WTC11 (cell line): ENCODE measurements at regions not wholly inside any gene's neighbourhood (a gene's known extent, or its start where the extent isn't known, plus 50 kb on each side); places are given as distances from the start of the nearest gene placed in this dataset.

Experiments used
- ATAC-seq: fragments of 200-7000 bp; cut with Tn5 transposase; 2 replicates; pipeline ENCODE4 v1.10.0; 2021; ENCODE audit warnings: mild to moderate bottlenecking, moderate library complexity
- CTCF ChIA-PET: fragments of 300-600 bp; sonication (Branson Sonifier 250); formaldehyde crosslinking; loops from one replicate; lab custom pipeline; 2021; ENCODE audit warnings: antibody characterized with exemption; lab: Charles Lee
- POLR2A ChIA-PET: fragments of 350-600 bp; sonication (Branson Sonifier 250); formaldehyde crosslinking; loops from one replicate; lab custom pipeline; 2021; ENCODE audit warnings: antibody characterized with exemption; lab: Charles Lee
- DNase-seq: peaks from one replicate; pipeline ENCODE4 v3.0.0; 2021; ENCODE audit warnings: low spot score
- H3K27ac Mint-ChIP-seq: 2 replicates; pipeline ENCODE4 v1.8.0; 2021; ENCODE audit warnings: mixed read lengths
- H3K27me3 Mint-ChIP-seq: 2 replicates; pipeline ENCODE4 v1.8.0; 2021; ENCODE audit warnings: low read depth, mild to moderate bottlenecking, moderate library complexity, mixed read lengths
- H3K36me3 Mint-ChIP-seq: 2 replicates; pipeline ENCODE4 v1.8.0; 2021; ENCODE audit warnings: mixed read lengths
- H3K4me1 Mint-ChIP-seq: 2 replicates; pipeline ENCODE4 v1.8.0; 2022; ENCODE audit warnings: mixed read lengths
- H3K4me3 Mint-ChIP-seq: 2 replicates; pipeline ENCODE4 v1.8.0; 2021; ENCODE audit warnings: mild to moderate bottlenecking, moderate library complexity, mixed read lengths
- H3K9me3 Mint-ChIP-seq: 2 replicates; pipeline ENCODE4 v1.8.0; 2021; ENCODE audit warnings: mixed read lengths
- ATF3 ChIP-seq: sonication (generic); formaldehyde crosslinking; conservative IDR thresholded peaks from 2 replicates; pipeline ENCODE4 v1.8.1; 2022; ENCODE audit warnings: mild to moderate bottlenecking, missing genetic modification reagents
- CBFB ChIP-seq: sonication (generic); formaldehyde crosslinking; IDR thresholded peaks from 2 replicates; pipeline ENCODE4 v1.8.1; 2022; ENCODE audit warnings: mild to moderate bottlenecking, low read depth, missing genetic modification reagents
- CREB1 ChIP-seq: sonication (generic); formaldehyde crosslinking; IDR thresholded peaks from 2 replicates; pipeline ENCODE4 v1.8.0; 2023; ENCODE audit warnings: mild to moderate bottlenecking, missing genetic modification reagents
- E2F1 ChIP-seq: sonication (generic); formaldehyde crosslinking; IDR thresholded peaks from 2 replicates; pipeline ENCODE4 v1.8.0; 2022; ENCODE audit warnings: mild to moderate bottlenecking, missing genetic modification reagents
- E2F4 ChIP-seq: sonication (generic); formaldehyde crosslinking; IDR thresholded peaks from 2 replicates; pipeline ENCODE4 v1.8.1; 2022; ENCODE audit warnings: low read depth, mild to moderate bottlenecking, moderate library complexity, missing genetic modification reagents, borderline replicate concordance
- EMX1 ChIP-seq: fragments of 250-450 bp; sonication (Bioruptor Pico); IDR thresholded peaks from 2 replicates; pipeline ENCODE4 v1.8.0; 2021; ENCODE audit warnings: mild to moderate bottlenecking
- ESRRA ChIP-seq: sonication (generic); formaldehyde crosslinking; IDR thresholded peaks from 2 replicates; pipeline ENCODE4 v1.8.1; 2022; ENCODE audit warnings: mild to moderate bottlenecking, missing genetic modification reagents, borderline replicate concordance
- FOXK1 ChIP-seq: sonication (generic); formaldehyde crosslinking; IDR thresholded peaks from 2 replicates; pipeline ENCODE4 v1.8.0; 2022; ENCODE audit warnings: mild to moderate bottlenecking, moderate library complexity, missing genetic modification reagents
- FOXP1 ChIP-seq: sonication (generic); formaldehyde crosslinking; IDR thresholded peaks from 2 replicates; pipeline ENCODE4 v1.8.0; 2022; ENCODE audit warnings: missing genetic modification reagents, mild to moderate bottlenecking, moderate library complexity, borderline replicate concordance
- GTF2I ChIP-seq: fragments of 250-450 bp; sonication (Bioruptor Pico); conservative IDR thresholded peaks from 2 replicates; pipeline ENCODE4 v1.4.0; 2021; ENCODE audit warnings: mild to moderate bottlenecking
- HMGA2 ChIP-seq: fragments of 250-450 bp; sonication (Bioruptor Pico); IDR thresholded peaks from 2 replicates; pipeline ENCODE4 v1.4.0; 2021; ENCODE audit warnings: mild to moderate bottlenecking, moderate library complexity
- KAT7 ChIP-seq: sonication (generic); formaldehyde crosslinking; IDR thresholded peaks from 2 replicates; pipeline ENCODE4 v1.8.1; 2023; ENCODE audit warnings: missing genetic modification reagents, mild to moderate bottlenecking, borderline replicate concordance
- NFATC4 ChIP-seq: fragments of 250-450 bp; sonication (Bioruptor Pico); IDR thresholded peaks from 2 replicates; pipeline ENCODE4 v1.9.0; 2021; ENCODE audit warnings: mild to moderate bottlenecking
- NR1H2 ChIP-seq: sonication (generic); formaldehyde crosslinking; IDR thresholded peaks from 2 replicates; pipeline ENCODE4 v1.9.0; 2021; ENCODE audit warnings: mild to moderate bottlenecking, moderate library complexity, missing genetic modification reagents
- NR3C1 ChIP-seq: sonication (generic); formaldehyde crosslinking; conservative IDR thresholded peaks from 2 replicates; pipeline ENCODE4 v1.8.1; 2023; ENCODE audit warnings: low read depth, mild to moderate bottlenecking, missing genetic modification reagents
- OVOL2 ChIP-seq: fragments of 250-450 bp; sonication (Bioruptor Pico); IDR thresholded peaks from 2 replicates; pipeline ENCODE4 v1.9.0; 2021; ENCODE audit warnings: mild to moderate bottlenecking, borderline replicate concordance
- PREB ChIP-seq: sonication (generic); formaldehyde crosslinking; IDR thresholded peaks from 2 replicates; pipeline ENCODE4 v1.8.1; 2022; ENCODE audit warnings: mild to moderate bottlenecking, missing genetic modification reagents, moderate library complexity, borderline replicate concordance
- RELA ChIP-seq: sonication (generic); formaldehyde crosslinking; IDR thresholded peaks from 2 replicates; pipeline ENCODE4 v1.8.1; 2022; ENCODE audit warnings: missing genetic modification reagents, mild to moderate bottlenecking, borderline replicate concordance
- SMAD3 ChIP-seq: sonication (generic); formaldehyde crosslinking; IDR thresholded peaks from 2 replicates; pipeline ENCODE4 v1.8.0; 2022; ENCODE audit warnings: missing genetic modification reagents, mild to moderate bottlenecking, borderline replicate concordance
- TP53 ChIP-seq: sonication (generic); formaldehyde crosslinking; IDR thresholded peaks from 2 replicates; pipeline ENCODE4 v1.8.1; 2023; ENCODE audit warnings: mild to moderate bottlenecking, missing genetic modification reagents
- ZBTB21 ChIP-seq: sonication (generic); formaldehyde crosslinking; IDR thresholded peaks from 2 replicates; pipeline ENCODE4 v1.8.1; 2023; ENCODE audit warnings: mild to moderate bottlenecking, missing genetic modification reagents, borderline replicate concordance
- ZNF281 ChIP-seq: sonication (generic); formaldehyde crosslinking; IDR thresholded peaks from 2 replicates; pipeline ENCODE4 v1.8.0; 2023; ENCODE audit warnings: mild to moderate bottlenecking, missing genetic modification reagents
- ZNF396 ChIP-seq: fragments of 250-450 bp; sonication (Bioruptor Pico); IDR thresholded peaks from 2 replicates; pipeline ENCODE4 v1.8.0; 2021; ENCODE audit warnings: mild to moderate bottlenecking, moderate library complexity, borderline replicate concordance
- TF ChIP-seq, protein P1 (sequence below): sonication (generic); formaldehyde crosslinking; IDR thresholded peaks from 2 replicates; pipeline ENCODE4 v1.8.1; 2023; ENCODE audit warnings: mild to moderate bottlenecking, missing genetic modification reagents, moderate library complexity
- TF ChIP-seq, protein P2 (sequence below): fragments of 250-450 bp; sonication (Bioruptor Pico); conservative IDR thresholded peaks from 2 replicates; pipeline ENCODE4 v1.9.0; 2021; ENCODE audit warnings: mild to moderate bottlenecking
- TF ChIP-seq, protein P3 (sequence below): fragments of 200-600 bp; IDR thresholded peaks from 2 replicates; pipeline ENCODE4 v1.8.0; 2022; ENCODE audit warnings: antibody characterized with exemption

- TF ChIP-seq, protein P1, sequence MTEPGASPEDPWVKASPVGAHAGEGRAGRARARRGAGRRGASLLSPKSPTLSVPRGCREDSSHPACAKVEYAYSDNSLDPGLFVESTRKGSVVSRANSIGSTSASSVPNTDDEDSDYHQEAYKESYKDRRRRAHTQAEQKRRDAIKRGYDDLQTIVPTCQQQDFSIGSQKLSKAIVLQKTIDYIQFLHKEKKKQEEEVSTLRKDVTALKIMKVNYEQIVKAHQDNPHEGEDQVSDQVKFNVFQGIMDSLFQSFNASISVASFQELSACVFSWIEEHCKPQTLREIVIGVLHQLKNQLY (CRISPR knock-in tag) = no peak
- TF ChIP-seq OVOL2 (CRISPR knock-in tag) = no peak
- TF ChIP-seq EMX1 (CRISPR knock-in tag) = no peak
- TF ChIP-seq HMGA2 = no peak
- TF ChIP-seq FOXP1 = no peak
- no peak for TF ChIP-seq PREB
- TF ChIP-seq FOXK1 (CRISPR knock-in tag) = no peak
- TF ChIP-seq NR1H2 (CRISPR knock-in tag) = no peak
Observed at GRCh38 chr1:4546911-4547310, 107.5 kb upstream of the AJAP1 start (continued).

DNA sequence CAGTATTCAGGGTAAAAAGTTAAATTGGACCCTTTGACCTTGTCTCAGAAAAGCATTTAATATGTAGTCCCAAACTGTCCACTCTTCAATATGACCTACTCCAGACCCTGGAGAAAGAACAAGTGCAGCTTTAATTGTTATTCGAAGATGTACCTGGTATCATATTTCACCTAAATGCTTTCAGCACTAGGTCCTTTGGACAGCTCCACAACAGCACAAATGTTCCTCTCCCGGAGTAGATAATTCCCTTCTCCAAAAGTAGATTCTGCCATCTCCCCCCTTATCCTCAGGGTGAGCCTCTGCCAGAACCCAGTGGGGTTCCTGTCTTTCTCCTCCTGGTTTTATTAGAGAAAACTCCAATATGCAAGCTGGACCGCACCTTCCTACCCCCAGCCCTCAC lies 104.5 kb upstream of the AJAP1 start:
- Mint-ChIP-seq H3K9me3 (peaks cover 83% of the 10 kb centered on the region), H3K4me3 (no peak overlapping the region), H3K27me3 (peaks cover 19% of the 10 kb centered on the region), H3K4me1 (no peaks in the 10 kb centered on the region), H3K27ac (no peak overlapping the region), H3K36me3 (peaks cover 77% of the 10 kb centered on the region)
- ATAC-seq (no peak), DNase-seq (no peak)
- ChIA-PET CTCF (no interaction called here), POLR2A (no interaction called here)
- TF ChIP-seq, protein P2, sequence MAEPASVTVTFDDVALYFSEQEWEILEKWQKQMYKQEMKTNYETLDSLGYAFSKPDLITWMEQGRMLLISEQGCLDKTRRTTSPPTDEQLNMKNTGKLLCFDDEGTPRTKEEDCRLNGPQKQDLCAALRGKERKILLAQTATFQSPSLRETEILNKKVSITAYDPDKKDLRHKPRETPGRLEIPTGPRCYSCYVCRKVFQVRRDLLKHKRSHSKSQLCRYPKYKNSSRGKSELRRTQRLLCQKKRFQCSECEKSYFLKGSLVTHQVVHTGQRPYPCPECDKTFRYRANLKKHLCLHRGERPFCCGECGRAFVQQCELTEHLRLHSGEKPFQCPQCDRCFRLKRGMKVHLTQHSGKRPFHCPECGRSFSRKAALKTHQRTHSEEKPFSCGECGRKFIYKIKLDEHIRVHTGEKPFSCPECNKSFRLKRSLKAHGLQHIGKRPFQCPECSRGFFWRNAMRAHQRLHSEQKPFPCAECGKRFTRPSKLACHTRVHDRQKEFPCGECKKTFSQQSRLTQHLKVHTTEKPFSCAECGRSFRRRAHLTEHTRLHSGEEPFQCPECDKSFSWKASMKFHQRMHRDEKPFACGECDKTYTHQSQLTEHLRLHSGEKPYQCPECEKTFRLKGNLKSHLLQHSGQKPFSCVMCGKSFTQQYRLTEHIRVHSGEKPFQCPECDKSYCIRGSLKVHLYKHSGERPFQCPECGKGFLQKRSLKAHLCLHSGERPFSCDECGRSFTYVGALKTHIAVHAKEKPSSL = no peak
- no peak for TF ChIP-seq NR3C1 (CRISPR knock-in tag)
- TF ChIP-seq TP53 (CRISPR knock-in tag) = no peak
- no peak for TF ChIP-seq ZBTB21 (CRISPR knock-in tag)
- no peak for TF ChIP-seq ZNF281
- TF ChIP-seq CREB1 (CRISPR knock-in tag) = no peak
- TF ChIP-seq RELA (CRISPR knock-in tag) = no peak
- no peak for TF ChIP-seq ZNF396 (CRISPR knock-in tag)
- TF ChIP-seq GTF2I (CRISPR knock-in tag) = no peak
- no peak for TF ChIP-seq NFATC4 (CRISPR knock-in tag)
- TF ChIP-seq, protein P3, sequence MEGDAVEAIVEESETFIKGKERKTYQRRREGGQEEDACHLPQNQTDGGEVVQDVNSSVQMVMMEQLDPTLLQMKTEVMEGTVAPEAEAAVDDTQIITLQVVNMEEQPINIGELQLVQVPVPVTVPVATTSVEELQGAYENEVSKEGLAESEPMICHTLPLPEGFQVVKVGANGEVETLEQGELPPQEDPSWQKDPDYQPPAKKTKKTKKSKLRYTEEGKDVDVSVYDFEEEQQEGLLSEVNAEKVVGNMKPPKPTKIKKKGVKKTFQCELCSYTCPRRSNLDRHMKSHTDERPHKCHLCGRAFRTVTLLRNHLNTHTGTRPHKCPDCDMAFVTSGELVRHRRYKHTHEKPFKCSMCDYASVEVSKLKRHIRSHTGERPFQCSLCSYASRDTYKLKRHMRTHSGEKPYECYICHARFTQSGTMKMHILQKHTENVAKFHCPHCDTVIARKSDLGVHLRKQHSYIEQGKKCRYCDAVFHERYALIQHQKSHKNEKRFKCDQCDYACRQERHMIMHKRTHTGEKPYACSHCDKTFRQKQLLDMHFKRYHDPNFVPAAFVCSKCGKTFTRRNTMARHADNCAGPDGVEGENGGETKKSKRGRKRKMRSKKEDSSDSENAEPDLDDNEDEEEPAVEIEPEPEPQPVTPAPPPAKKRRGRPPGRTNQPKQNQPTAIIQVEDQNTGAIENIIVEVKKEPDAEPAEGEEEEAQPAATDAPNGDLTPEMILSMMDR = no peak
- no peak for TF ChIP-seq CBFB (CRISPR knock-in tag)
- TF ChIP-seq ATF3 (CRISPR knock-in tag) = no peak
- no peak for TF ChIP-seq SMAD3
- no peak for TF ChIP-seq E2F1 (CRISPR knock-in tag)
- no peak for TF ChIP-seq E2F4
- no peak for TF ChIP-seq NR1H2 (CRISPR knock-in tag)
- TF ChIP-seq KAT7 (CRISPR knock-in tag) = no peak
- TF ChIP-seq ESRRA (CRISPR knock-in tag) = no peak
